ENCODE measurements at regions not wholly inside any gene's neighbourhood (a gene's known extent, or its start where the extent isn't known, plus 50 kb on each side); places are given as distances from the start of the nearest gene placed in this dataset.
A peak's percentile ranks its signal among the peaks of the same experiment; 100 is the strongest.

GRCh38 chr4:10320130-10320529, 137.1 kb downstream of the ZNF518B start:
- no peaks in the 10 kb centered on the region for H3K36me3 ChIP-seq (ENCODE audit: control insufficient read depth in 2 of 3, insufficient read depth in 3 of 3, low read length in 3 of 3)
- FAIRE-seq (no peak), DNase-seq (no peak)
- H3K4me3 ChIP-seq (ENCODE audit: low read length in 3 of 3) = no peak overlapping the region
- H3K9ac ChIP-seq (ENCODE audit: low read length in 3 of 3) = no peak overlapping the region
- H3K4me1 ChIP-seq (ENCODE audit: control insufficient read depth in 2 of 3, insufficient read depth in 2 of 3, low read depth in 1 of 3, low read length in 3 of 3) = no peaks in the 10 kb centered on the region
- H3K9me3 ChIP-seq (ENCODE audit: control insufficient read depth in 2 of 3, insufficient read depth in 1 of 3, low read length in 3 of 3) = no peaks in the 10 kb centered on the region
- intact Hi-C loops (cut with DNase I) = no loop called here
- H3K27ac ChIP-seq (ENCODE audit: low read depth in 2 of 2, low read length in 2 of 2) = no peak overlapping the region
- H3K27me3 ChIP-seq (ENCODE audit: control insufficient read depth, insufficient read depth, low read length) = no peaks in the 10 kb centered on the region
- TF ChIP-seq, protein P1, sequence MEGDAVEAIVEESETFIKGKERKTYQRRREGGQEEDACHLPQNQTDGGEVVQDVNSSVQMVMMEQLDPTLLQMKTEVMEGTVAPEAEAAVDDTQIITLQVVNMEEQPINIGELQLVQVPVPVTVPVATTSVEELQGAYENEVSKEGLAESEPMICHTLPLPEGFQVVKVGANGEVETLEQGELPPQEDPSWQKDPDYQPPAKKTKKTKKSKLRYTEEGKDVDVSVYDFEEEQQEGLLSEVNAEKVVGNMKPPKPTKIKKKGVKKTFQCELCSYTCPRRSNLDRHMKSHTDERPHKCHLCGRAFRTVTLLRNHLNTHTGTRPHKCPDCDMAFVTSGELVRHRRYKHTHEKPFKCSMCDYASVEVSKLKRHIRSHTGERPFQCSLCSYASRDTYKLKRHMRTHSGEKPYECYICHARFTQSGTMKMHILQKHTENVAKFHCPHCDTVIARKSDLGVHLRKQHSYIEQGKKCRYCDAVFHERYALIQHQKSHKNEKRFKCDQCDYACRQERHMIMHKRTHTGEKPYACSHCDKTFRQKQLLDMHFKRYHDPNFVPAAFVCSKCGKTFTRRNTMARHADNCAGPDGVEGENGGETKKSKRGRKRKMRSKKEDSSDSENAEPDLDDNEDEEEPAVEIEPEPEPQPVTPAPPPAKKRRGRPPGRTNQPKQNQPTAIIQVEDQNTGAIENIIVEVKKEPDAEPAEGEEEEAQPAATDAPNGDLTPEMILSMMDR (IDR thresholded peaks at IDR 0.05; ENCODE audit: borderline replicate concordance, extremely low read depth, insufficient read depth) = no peak

- no peaks in the 10 kb centered on the region for H3K4me1 ChIP-seq (ENCODE audit: control insufficient read depth in 2 of 3, insufficient read depth in 2 of 3, low read depth in 1 of 3, low read length in 3 of 3)
- intact Hi-C loops (cut with DNase I) = no loop called here
- no peak for FAIRE-seq
- H3K27ac ChIP-seq (ENCODE audit: low read depth in 2 of 2, low read length in 2 of 2) = no peak overlapping the region
- H3K36me3 ChIP-seq (ENCODE audit: control insufficient read depth in 2 of 3, insufficient read depth in 3 of 3, low read length in 3 of 3) = no peaks in the 10 kb centered on the region
- no peaks in the 10 kb centered on the region for H3K27me3 ChIP-seq (ENCODE audit: control insufficient read depth, insufficient read depth, low read length)
- H3K9ac ChIP-seq (ENCODE audit: low read length in 3 of 3) = no peak overlapping the region
- H3K4me3 ChIP-seq (ENCODE audit: low read length in 3 of 3) = no peak overlapping the region
- TF ChIP-seq, protein P1 (IDR thresholded peaks at IDR 0.05; ENCODE audit: borderline replicate concordance, extremely low read depth, insufficient read depth) = no peak
- H3K9me3 ChIP-seq (ENCODE audit: control insufficient read depth in 2 of 3, insufficient read depth in 1 of 3, low read length in 3 of 3) = no peaks in the 10 kb centered on the region
- DNase-seq = peak in 1 of 5 donors; percentile 24
Measured at GRCh38 chr4:10317345-10317744, 139.9 kb downstream of the ZNF518B start.

DNA sequence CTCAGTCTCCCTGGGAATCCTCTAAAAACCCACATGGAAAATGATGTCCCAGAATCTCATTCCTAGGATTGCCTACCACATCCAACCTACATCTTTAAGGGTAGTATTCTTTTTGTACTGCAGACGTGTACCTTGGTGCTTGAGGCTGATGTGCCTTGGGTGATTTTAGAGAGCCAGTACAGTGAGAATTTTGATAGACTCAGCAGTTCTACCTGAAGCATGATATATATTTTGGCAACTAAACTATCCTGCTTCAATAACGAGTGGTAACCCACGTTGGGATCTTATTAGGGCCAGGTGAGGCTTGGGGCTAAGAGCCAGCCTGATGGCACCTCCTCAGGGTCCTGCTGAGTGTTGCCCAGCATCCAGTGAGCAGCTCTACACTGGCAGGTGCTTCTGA, 140.4 kb downstream of the ZNF518B start:
- H3K36me3 ChIP-seq (ENCODE audit: control insufficient read depth in 2 of 3, insufficient read depth in 3 of 3, low read length in 3 of 3) = no peaks in the 10 kb centered on the region

More for the DNA sequence above, 140.4 kb downstream of the ZNF518B start:
- Histone ChIP-seq H3K4me1 (ENCODE audit: control insufficient read depth in 2 of 3, insufficient read depth in 2 of 3, low read depth in 1 of 3, low read length in 3 of 3) (no peaks in the 10 kb centered on the region), H3K9ac (ENCODE audit: low read length in 3 of 3) (no peak overlapping the region), H3K27me3 (ENCODE audit: control insufficient read depth, insufficient read depth, low read length) (no peaks in the 10 kb centered on the region), H3K4me3 (ENCODE audit: low read length in 3 of 3) (no peak overlapping the region), H3K27ac (ENCODE audit: low read depth in 2 of 2, low read length in 2 of 2) (no peak overlapping the region), H3K9me3 (ENCODE audit: control insufficient read depth in 2 of 3, insufficient read depth in 1 of 3, low read length in 3 of 3) (no peaks in the 10 kb centered on the region)
- intact Hi-C loops (cut with DNase I) = no loop called here
- DNase-seq = no peak
- TF ChIP-seq, protein P1 (IDR thresholded peaks at IDR 0.05; ENCODE audit: borderline replicate concordance, extremely low read depth, insufficient read depth) = no peak
- FAIRE-seq = no peak
